ENCODE measurements at regions not wholly inside any gene's neighbourhood (a gene's known extent, or its start where the extent isn't known, plus 50 kb on each side); places are given as distances from the start of the nearest gene placed in this dataset.

DNA sequence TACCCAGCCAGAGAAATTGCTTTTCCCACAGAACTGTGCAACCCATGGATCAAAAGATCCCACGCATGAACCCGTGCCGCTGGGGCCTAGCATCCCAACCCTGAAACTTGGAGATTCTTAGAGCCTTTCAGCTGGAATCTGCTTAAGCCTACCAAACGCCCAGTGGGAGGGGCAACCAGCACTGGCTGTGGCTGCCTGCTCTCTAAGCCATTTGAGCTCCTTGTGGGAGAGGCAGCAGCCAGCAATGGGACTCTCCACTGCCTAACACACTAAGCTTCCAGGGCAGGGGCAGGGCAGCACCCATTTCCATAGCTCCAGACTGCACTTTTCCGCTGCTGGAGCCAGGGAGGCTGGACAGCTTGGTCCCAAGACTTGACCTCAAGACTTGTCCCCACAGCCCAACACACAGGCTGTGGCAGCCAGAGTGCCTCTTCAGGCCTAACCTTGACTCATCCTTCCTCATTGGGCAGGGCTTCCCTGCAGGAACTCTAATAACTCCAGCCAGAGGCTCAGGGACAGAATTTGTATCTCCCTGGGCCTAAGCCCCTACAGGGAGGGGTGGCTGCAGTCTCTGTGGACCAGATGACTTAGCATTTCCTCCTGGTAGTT is 437.4 kb downstream of the MTRR start:
- TF ChIP-seq, protein P1, sequence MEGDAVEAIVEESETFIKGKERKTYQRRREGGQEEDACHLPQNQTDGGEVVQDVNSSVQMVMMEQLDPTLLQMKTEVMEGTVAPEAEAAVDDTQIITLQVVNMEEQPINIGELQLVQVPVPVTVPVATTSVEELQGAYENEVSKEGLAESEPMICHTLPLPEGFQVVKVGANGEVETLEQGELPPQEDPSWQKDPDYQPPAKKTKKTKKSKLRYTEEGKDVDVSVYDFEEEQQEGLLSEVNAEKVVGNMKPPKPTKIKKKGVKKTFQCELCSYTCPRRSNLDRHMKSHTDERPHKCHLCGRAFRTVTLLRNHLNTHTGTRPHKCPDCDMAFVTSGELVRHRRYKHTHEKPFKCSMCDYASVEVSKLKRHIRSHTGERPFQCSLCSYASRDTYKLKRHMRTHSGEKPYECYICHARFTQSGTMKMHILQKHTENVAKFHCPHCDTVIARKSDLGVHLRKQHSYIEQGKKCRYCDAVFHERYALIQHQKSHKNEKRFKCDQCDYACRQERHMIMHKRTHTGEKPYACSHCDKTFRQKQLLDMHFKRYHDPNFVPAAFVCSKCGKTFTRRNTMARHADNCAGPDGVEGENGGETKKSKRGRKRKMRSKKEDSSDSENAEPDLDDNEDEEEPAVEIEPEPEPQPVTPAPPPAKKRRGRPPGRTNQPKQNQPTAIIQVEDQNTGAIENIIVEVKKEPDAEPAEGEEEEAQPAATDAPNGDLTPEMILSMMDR (conservative IDR thresholded peaks at IDR 0.05) = no peak
- TF ChIP-seq ZFX (IDR thresholded peaks at IDR 0.05) = no peak

All from C4-2B (cell line).